ENCODE measurements at regions not wholly inside any gene's neighbourhood (a gene's known extent, or its start where the extent isn't known, plus 50 kb on each side); places are given as distances from the start of the nearest gene placed in this dataset.

DNA sequence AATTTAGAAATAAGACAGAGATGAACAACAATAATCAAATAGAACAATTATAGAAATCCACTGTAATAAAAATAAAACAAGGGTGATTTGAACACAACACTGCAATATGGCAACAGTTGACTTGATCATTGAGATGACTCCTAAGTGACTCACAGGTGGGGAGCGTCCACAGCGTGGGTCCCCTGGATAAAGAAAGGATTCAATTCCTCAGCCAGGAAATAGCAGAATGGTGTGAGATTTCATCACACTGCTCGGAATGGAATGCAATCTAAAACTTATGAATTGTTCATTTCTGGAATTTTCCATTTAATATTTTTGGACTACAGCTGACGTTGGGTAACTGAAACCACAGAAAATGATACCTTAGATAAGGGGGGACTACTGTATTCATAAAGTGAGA, 82.0 kb downstream of the CNTN3 start:
- TF ChIP-seq, protein P1, sequence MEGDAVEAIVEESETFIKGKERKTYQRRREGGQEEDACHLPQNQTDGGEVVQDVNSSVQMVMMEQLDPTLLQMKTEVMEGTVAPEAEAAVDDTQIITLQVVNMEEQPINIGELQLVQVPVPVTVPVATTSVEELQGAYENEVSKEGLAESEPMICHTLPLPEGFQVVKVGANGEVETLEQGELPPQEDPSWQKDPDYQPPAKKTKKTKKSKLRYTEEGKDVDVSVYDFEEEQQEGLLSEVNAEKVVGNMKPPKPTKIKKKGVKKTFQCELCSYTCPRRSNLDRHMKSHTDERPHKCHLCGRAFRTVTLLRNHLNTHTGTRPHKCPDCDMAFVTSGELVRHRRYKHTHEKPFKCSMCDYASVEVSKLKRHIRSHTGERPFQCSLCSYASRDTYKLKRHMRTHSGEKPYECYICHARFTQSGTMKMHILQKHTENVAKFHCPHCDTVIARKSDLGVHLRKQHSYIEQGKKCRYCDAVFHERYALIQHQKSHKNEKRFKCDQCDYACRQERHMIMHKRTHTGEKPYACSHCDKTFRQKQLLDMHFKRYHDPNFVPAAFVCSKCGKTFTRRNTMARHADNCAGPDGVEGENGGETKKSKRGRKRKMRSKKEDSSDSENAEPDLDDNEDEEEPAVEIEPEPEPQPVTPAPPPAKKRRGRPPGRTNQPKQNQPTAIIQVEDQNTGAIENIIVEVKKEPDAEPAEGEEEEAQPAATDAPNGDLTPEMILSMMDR (IDR thresholded peaks at IDR 0.05; ENCODE audit: low read depth, low read length), result no peak
- no peak for TF ChIP-seq POLR2A (IDR thresholded peaks at IDR 0.05; ENCODE audit: extremely low read depth, insufficient read length)
- TF ChIP-seq, protein P2, sequence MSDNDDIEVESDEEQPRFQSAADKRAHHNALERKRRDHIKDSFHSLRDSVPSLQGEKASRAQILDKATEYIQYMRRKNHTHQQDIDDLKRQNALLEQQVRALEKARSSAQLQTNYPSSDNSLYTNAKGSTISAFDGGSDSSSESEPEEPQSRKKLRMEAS (IDR thresholded peaks at IDR 0.05; ENCODE audit: low read depth, low read length), result no peak
- no peak for TF ChIP-seq MYC (IDR thresholded peaks at IDR 0.05; ENCODE audit: low read depth, low read length)
